KMS-11 (cell line): ENCODE measurements at regions not wholly inside any gene's neighbourhood (a gene's known extent, or its start where the extent isn't known, plus 50 kb on each side); places are given as distances from the start of the nearest gene placed in this dataset.

Experiments used
- H2AFZ ChIP-seq: fragments of 200-600 bp; sonication (generic); 2 replicates; pipeline ENCODE4 v1.6.1; 2016; ENCODE audit warnings: antibody characterized with exemption, mixed run types, low read depth
- H3K27ac ChIP-seq: fragments of 200-600 bp; sonication (generic); 2 replicates; pipeline ENCODE4 v1.6.1; 2016; ENCODE audit warnings: mild to moderate bottlenecking, mixed run types
- H3K27me3 ChIP-seq: fragments of 200-600 bp; sonication (generic); 2 replicates; pipeline ENCODE4 v1.6.1; 2017; ENCODE audit warnings: mild to moderate bottlenecking, low read depth, mixed run types, moderate library complexity; ENCODE audit not compliant: insufficient read depth
- H3K36me3 ChIP-seq: fragments of 200-600 bp; sonication (generic); 2 replicates; pipeline ENCODE4 v1.6.1; 2017; ENCODE audit warnings: mild to moderate bottlenecking, mixed run types; ENCODE audit not compliant: insufficient read depth
- H3K4me1 ChIP-seq: fragments of 200-600 bp; sonication (generic); 2 replicates; pipeline ENCODE4 v1.6.1; 2016; ENCODE audit warnings: mild to moderate bottlenecking, low read depth, mixed run types; ENCODE audit not compliant: poor library complexity, severe bottlenecking
- H3K4me2 ChIP-seq: fragments of 200-600 bp; sonication (generic); 2 replicates; pipeline ENCODE4 v1.7.0; 2016; ENCODE audit warnings: mild to moderate bottlenecking, mixed run types
- H3K4me3 ChIP-seq: fragments of 200-600 bp; sonication (generic); IDR thresholded peaks from 2 replicates; pipeline ENCODE4 v1.6.1; 2017; ENCODE audit warnings: low read depth, low read length, mixed read lengths; ENCODE audit not compliant: insufficient read depth
- H3K79me2 ChIP-seq: fragments of 200-600 bp; sonication (generic); 2 replicates; pipeline ENCODE4 v1.6.1; 2016; ENCODE audit warnings: low read depth, mixed run types; ENCODE audit not compliant: insufficient read depth
- H3K9ac ChIP-seq: fragments of 200-600 bp; sonication (generic); 2 replicates; pipeline ENCODE4 v1.6.1; 2016; ENCODE audit warnings: mild to moderate bottlenecking, mixed run types
- H4K20me1 ChIP-seq: fragments of 200-600 bp; sonication (generic); 2 replicates; pipeline ENCODE4 v1.6.1; 2016; ENCODE audit warnings: mild to moderate bottlenecking, mixed run types; ENCODE audit not compliant: insufficient read depth
- CTCF ChIP-seq: fragments of 200-600 bp; sonication (generic); conservative IDR thresholded peaks from 2 replicates; pipeline ENCODE4 v1.6.1; 2017; ENCODE audit warnings: low read depth, mild to moderate bottlenecking, antibody characterized with exemption, low read length, moderate library complexity, mixed read lengths

- no peak for TF ChIP-seq CTCF
- Histone ChIP-seq H3K9ac (no peak overlapping the region), H3K27me3 (no peaks in the 10 kb centered on the region), H3K36me3 (no peaks in the 10 kb centered on the region), H3K27ac (no peak overlapping the region), H4K20me1 (no peaks in the 10 kb centered on the region), H3K4me1 (no peaks in the 10 kb centered on the region), H3K4me3 (no peak overlapping the region), H3K4me2 (no peak overlapping the region), H3K79me2 (no peaks in the 10 kb centered on the region), H2AFZ (no peak overlapping the region)
Measured at GRCh38 chr21:27382404-27382803, 415.5 kb upstream of the ADAMTS5 start.

DNA sequence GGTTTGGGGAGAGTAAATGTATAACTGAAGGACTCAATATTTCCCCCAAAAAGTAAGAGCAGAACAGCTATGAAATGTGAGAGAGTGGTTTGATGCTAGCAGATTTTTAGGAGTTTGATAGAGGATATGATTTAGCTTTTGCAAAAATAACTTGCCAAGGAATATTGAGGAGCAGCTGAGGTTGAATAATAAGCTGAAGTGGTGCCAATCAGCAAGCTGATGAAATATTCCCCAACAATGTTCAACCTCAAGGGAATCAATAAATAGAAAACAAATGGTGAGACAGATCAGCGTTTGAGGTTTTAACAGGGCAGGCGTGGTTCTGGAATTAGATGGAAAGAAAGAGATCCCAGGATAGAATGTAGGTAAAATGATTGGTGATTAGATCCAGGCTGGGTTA is 413.4 kb upstream of the ADAMTS5 start:
- H3K4me1 ChIP-seq = no peaks in the 10 kb centered on the region
- H3K4me2 ChIP-seq = no peak overlapping the region
- H3K79me2 ChIP-seq = no peaks in the 10 kb centered on the region
- no peak overlapping the region for H3K27ac ChIP-seq
- H2AFZ ChIP-seq = no peak overlapping the region
- no peaks in the 10 kb centered on the region for H3K27me3 ChIP-seq
- no peaks in the 10 kb centered on the region for H4K20me1 ChIP-seq
- H3K4me3 ChIP-seq = no peak overlapping the region
- no peak overlapping the region for H3K9ac ChIP-seq
- no peaks in the 10 kb centered on the region for H3K36me3 ChIP-seq
- TF ChIP-seq CTCF = no peak

GRCh38 chr21:27379354-27379753 is 412.5 kb upstream of the ADAMTS5 start:
- Histone ChIP-seq H2AFZ (no peak overlapping the region), H3K4me2 (no peak overlapping the region), H3K27ac (no peak overlapping the region), H3K4me3 (no peak overlapping the region), H3K27me3 (no peaks in the 10 kb centered on the region), H3K36me3 (no peaks in the 10 kb centered on the region), H3K9ac (no peak overlapping the region), H4K20me1 (no peaks in the 10 kb centered on the region), H3K4me1 (no peaks in the 10 kb centered on the region), H3K79me2 (no peaks in the 10 kb centered on the region)
- TF ChIP-seq CTCF = no peak

DNA sequence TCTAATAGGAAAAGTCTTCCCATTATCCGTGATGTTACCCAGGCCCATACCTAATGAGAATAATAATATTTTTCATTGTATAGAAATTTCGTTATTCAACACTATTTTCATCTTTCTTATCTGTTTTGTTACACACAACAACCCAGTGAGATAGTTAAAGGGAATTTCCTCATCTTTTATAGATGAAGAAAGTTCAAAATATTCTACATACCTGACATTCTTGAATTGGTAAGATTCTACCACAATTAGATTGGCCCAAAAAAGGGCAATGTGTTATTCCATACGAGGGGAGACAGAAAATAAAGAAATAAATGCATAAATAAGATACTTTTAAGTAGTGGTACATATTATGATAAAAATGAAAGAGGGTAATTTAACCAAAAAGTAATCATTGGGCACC is 405.5 kb upstream of the ADAMTS5 start:
- Histone ChIP-seq H3K36me3 (no peaks in the 10 kb centered on the region), H3K4me1 (no peaks in the 10 kb centered on the region), H2AFZ (no peak overlapping the region), H4K20me1 (no peaks in the 10 kb centered on the region), H3K9ac (no peak overlapping the region), H3K4me2 (no peak overlapping the region), H3K27me3 (no peaks in the 10 kb centered on the region), H3K27ac (no peak overlapping the region), H3K4me3 (no peak overlapping the region), H3K79me2 (no peaks in the 10 kb centered on the region)
- no peak for TF ChIP-seq CTCF

- no peaks in the 10 kb centered on the region for H3K27me3 ChIP-seq
- H2AFZ ChIP-seq = no peak overlapping the region
- H3K4me3 ChIP-seq = no peak overlapping the region
- H3K4me2 ChIP-seq = no peak overlapping the region
- H3K4me1 ChIP-seq = no peaks in the 10 kb centered on the region
- H3K36me3 ChIP-seq = no peaks in the 10 kb centered on the region
- no peak for TF ChIP-seq CTCF
- no peak overlapping the region for H3K9ac ChIP-seq
- H4K20me1 ChIP-seq = no peaks in the 10 kb centered on the region
- H3K79me2 ChIP-seq = no peaks in the 10 kb centered on the region
- H3K27ac ChIP-seq = no peak overlapping the region
Measured at GRCh38 chr21:27371975-27372331, 405.1 kb upstream of the ADAMTS5 start.
